Type B pancreatic cell (in vitro differentiated cells): ENCODE measurements at regions not wholly inside any gene's neighbourhood (a gene's known extent, or its start where the extent isn't known, plus 50 kb on each side); places are given as distances from the start of the nearest gene placed in this dataset.

ENCODE experiments used
- DNase-seq: peaks from one replicate; pipeline ENCODE4 v3.0.0; 2021; ENCODE audit warnings: mixed read lengths; ENCODE audit not compliant: unreplicated experiment; ENCODE audit errors: extremely low spot score
- H3K27ac Mint-ChIP-seq: 2 replicates; pipeline ENCODE4 v1.8.0; 2021; ENCODE audit warnings: mild to moderate bottlenecking, mixed read lengths
- H3K27me3 Mint-ChIP-seq: 2 replicates; pipeline ENCODE4 v1.8.0; 2021; ENCODE audit warnings: mixed read lengths
- H3K36me3 Mint-ChIP-seq: 2 replicates; pipeline ENCODE4 v1.8.0; 2021; ENCODE audit warnings: mixed read lengths
- H3K4me1 Mint-ChIP-seq: one replicate; pipeline ENCODE4 v1.8.0; 2021; ENCODE audit warnings: mixed read lengths; ENCODE audit not compliant: unreplicated experiment
- H3K4me3 Mint-ChIP-seq: 2 replicates; pipeline ENCODE4 v1.8.0; 2021; ENCODE audit warnings: mild to moderate bottlenecking, mixed read lengths
- H3K9me3 Mint-ChIP-seq: 2 replicates; pipeline ENCODE4 v1.8.0; 2021; ENCODE audit warnings: mixed read lengths
- TF ChIP-seq, protein P1 (sequence below): fragments of 200-600 bp; sonication (generic); conservative IDR thresholded peaks from 2 replicates; pipeline ENCODE4 v1.5.0; 2021; ENCODE audit warnings: antibody characterized with exemption, mild to moderate bottlenecking

DNA sequence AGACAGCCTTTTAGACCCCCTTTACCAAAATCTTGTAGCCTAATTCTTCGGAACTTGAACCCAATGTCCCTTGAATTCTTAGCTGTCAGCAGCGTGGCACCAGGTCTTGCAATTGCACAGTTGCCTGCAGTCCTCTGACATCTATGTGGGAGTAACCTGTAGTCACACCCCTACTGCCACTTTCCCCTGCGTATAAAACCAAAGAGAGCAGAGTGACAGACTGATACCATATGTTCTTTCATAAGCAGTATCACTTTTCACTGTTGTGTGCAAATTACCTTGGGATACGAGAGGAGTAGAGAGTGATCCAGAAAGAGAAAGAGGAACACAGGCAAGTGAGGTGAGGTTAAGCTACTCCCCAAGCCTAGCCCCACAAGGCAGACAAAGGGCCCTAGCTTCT lies 364.3 kb upstream of the ADAMTSL1 start:
- peaks cover 20% of the 10 kb centered on the region for H3K4me1 Mint-ChIP-seq
- TF ChIP-seq, protein P1, sequence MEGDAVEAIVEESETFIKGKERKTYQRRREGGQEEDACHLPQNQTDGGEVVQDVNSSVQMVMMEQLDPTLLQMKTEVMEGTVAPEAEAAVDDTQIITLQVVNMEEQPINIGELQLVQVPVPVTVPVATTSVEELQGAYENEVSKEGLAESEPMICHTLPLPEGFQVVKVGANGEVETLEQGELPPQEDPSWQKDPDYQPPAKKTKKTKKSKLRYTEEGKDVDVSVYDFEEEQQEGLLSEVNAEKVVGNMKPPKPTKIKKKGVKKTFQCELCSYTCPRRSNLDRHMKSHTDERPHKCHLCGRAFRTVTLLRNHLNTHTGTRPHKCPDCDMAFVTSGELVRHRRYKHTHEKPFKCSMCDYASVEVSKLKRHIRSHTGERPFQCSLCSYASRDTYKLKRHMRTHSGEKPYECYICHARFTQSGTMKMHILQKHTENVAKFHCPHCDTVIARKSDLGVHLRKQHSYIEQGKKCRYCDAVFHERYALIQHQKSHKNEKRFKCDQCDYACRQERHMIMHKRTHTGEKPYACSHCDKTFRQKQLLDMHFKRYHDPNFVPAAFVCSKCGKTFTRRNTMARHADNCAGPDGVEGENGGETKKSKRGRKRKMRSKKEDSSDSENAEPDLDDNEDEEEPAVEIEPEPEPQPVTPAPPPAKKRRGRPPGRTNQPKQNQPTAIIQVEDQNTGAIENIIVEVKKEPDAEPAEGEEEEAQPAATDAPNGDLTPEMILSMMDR, result no peak
- no peak overlapping the region for H3K4me3 Mint-ChIP-seq
- no peak for DNase-seq
- no peak overlapping the region for H3K27ac Mint-ChIP-seq
- H3K36me3 Mint-ChIP-seq, result no peaks in the 10 kb centered on the region
- peaks cover 6% of the 10 kb centered on the region for H3K9me3 Mint-ChIP-seq
- no peaks in the 10 kb centered on the region for H3K27me3 Mint-ChIP-seq

DNA sequence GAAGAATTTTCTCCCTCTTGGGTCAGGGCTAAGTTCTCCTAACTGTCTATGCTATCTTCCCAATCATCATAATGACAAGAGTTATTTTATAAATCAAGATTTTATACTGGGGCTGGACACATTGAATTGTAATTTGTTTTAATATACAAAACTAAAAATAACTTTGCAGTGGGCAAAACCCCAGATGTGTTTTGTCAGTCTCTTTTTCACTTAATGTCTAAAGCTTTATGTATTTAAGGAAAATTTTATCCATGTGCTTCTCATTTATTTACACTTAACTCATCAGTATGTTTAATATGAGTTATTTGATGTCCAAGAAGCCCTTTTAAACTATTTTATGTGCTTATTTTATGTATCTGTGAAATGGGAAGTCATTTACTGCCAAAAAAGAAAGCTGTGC lies 362.8 kb upstream of the ADAMTSL1 start:
- Mint-ChIP-seq H3K36me3 (no peaks in the 10 kb centered on the region), H3K9me3 (peaks cover 6% of the 10 kb centered on the region), H3K27ac (no peak overlapping the region), H3K27me3 (no peaks in the 10 kb centered on the region), H3K4me3 (no peak overlapping the region), H3K4me1 (peaks cover 16% of the 10 kb centered on the region)
- no peak for DNase-seq
- TF ChIP-seq, protein P1, result no peak

DNA sequence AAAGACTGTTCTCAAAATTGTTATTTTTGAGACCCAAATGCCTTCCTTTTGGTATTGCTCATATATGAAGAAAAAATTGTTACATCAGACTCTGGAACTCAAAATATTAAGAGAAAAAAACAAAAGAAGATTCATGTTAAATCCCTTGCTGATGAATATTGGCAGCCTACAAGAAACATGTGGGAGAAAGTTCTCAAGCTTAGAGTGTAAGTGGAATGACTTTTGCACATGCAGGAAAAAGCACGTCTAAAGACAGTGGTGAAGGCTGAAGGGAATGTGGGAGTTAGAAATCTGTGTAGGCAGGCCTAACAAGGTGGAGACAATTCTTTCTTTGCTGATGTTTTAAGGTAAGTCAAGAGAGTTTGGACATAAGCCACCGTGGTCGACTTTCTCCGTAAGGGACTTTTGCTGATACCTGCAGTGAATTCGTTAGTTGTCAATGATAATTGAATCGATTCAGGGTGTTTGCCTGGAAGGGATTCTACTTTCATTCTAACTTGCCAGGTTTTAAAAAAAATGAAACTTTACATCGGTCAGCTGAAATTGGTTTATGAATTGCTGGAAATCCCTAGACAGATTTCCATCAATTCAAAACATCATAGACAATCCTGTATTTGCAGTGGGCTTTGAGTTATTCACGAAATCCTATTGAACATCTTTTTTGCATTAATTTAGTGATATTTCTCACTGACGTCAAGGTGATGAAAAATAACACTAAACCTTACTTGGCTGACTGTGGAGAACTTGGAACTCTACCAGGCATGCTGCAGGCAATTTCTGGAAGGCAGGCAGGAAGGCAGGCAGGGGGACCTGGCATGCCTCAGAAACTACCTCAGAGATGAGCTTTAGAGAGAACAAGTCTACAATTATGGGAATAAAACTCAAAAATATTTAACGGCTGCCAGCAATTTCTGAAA lies 359.1 kb upstream of the ADAMTSL1 start:
- no peaks in the 10 kb centered on the region for H3K36me3 Mint-ChIP-seq
- H3K9me3 Mint-ChIP-seq, result peaks cover 6% of the 10 kb centered on the region
- H3K4me3 Mint-ChIP-seq, result no peak overlapping the region
- H3K4me1 Mint-ChIP-seq, result peaks cover 5% of the 10 kb centered on the region
- TF ChIP-seq, protein P1, result no peak
- no peaks in the 10 kb centered on the region for H3K27me3 Mint-ChIP-seq
- H3K27ac Mint-ChIP-seq, result no peak overlapping the region
- DNase-seq, result no peak

DNA sequence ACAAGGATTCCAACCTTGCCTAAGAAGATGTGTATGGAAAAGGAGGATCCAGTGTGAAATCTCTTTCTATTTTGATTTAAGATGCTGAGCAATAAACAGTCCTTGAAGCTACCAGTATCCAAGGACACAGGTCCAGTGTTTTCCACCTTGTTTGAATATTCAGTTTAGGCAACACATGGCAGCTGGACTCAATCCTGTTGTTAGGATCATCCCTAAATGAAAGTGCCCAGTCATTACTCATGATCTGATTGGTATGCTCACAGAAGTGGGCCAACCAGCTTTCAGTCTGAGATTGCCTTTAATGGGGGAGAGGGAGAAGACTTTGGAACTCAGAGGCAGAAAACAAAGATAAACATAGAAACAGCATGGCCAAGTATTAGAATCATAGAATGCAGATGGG lies 355.7 kb upstream of the ADAMTSL1 start:
- H3K36me3 Mint-ChIP-seq, result no peaks in the 10 kb centered on the region
- TF ChIP-seq, protein P1, result no peak

DNA sequence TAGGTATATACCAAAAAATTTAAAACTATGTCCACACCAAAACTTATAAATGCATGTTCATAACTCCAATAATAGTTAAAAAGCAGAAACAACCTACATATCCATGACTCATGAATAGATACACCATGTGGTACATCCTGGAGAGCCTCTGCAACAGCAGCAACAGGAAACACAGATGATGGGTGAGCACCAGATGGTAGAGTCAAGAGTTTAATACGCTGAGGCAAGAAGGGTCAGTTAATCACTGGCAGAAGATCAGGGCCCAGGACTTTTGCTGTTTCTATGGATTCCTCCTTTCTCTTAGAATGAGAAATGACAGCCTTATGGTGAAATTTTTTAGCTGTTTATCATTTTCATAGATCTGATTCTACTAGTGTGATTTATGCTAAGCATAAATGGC lies 351.8 kb upstream of the ADAMTSL1 start:
- H3K4me1 Mint-ChIP-seq, result no peaks in the 10 kb centered on the region
- TF ChIP-seq, protein P1, result no peak
- no peaks in the 10 kb centered on the region for H3K36me3 Mint-ChIP-seq
- H3K27me3 Mint-ChIP-seq, result no peaks in the 10 kb centered on the region
- H3K4me3 Mint-ChIP-seq, result no peak overlapping the region
- H3K27ac Mint-ChIP-seq, result no peak overlapping the region
- no peaks in the 10 kb centered on the region for H3K9me3 Mint-ChIP-seq
- DNase-seq, result no peak

More for the DNA sequence above, 355.7 kb upstream of the ADAMTSL1 start:
- no peak overlapping the region for H3K27ac Mint-ChIP-seq
- H3K27me3 Mint-ChIP-seq, result no peaks in the 10 kb centered on the region
- no peak overlapping the region for H3K4me3 Mint-ChIP-seq
- peaks cover 5% of the 10 kb centered on the region for H3K4me1 Mint-ChIP-seq
- no peak for DNase-seq
- H3K9me3 Mint-ChIP-seq, result peaks cover under 1% of the 10 kb centered on the region
